ENCODE measurements at regions not wholly inside any gene's neighbourhood (a gene's known extent, or its start where the extent isn't known, plus 50 kb on each side); places are given as distances from the start of the nearest gene placed in this dataset.
A peak's percentile ranks its signal among the peaks of the same experiment; 100 is the strongest.

- intact Hi-C loops (cut with DNase I; ENCODE audit: low total_unique reads), result no loop called here
- DNase-seq (ENCODE audit: low spot score in 2 of 2), result peak in 1 of 2 donors; percentile 20
- TF ChIP-seq, protein P1, sequence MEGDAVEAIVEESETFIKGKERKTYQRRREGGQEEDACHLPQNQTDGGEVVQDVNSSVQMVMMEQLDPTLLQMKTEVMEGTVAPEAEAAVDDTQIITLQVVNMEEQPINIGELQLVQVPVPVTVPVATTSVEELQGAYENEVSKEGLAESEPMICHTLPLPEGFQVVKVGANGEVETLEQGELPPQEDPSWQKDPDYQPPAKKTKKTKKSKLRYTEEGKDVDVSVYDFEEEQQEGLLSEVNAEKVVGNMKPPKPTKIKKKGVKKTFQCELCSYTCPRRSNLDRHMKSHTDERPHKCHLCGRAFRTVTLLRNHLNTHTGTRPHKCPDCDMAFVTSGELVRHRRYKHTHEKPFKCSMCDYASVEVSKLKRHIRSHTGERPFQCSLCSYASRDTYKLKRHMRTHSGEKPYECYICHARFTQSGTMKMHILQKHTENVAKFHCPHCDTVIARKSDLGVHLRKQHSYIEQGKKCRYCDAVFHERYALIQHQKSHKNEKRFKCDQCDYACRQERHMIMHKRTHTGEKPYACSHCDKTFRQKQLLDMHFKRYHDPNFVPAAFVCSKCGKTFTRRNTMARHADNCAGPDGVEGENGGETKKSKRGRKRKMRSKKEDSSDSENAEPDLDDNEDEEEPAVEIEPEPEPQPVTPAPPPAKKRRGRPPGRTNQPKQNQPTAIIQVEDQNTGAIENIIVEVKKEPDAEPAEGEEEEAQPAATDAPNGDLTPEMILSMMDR (IDR thresholded peaks at IDR 0.05), result no peak
- TF ChIP-seq POLR2A (IDR thresholded peaks at IDR 0.05), result no peak
- H3K4me3 ChIP-seq (ENCODE audit: low read depth, poor library complexity, severe bottlenecking), result no peak overlapping the region
- 59 to 67% methylated on average over 5 of the region's 5 CpGs for WGBS, 2 donors
These were observed 51.3 kb upstream of the VIPR2 start for GRCh38 chr7:159195946-159196345.
